SU-DHL-6 (cell line): ENCODE measurements at regions not wholly inside any gene's neighbourhood (a gene's known extent, or its start where the extent isn't known, plus 50 kb on each side); places are given as distances from the start of the nearest gene placed in this dataset.

Experiments
- H2AFZ ChIP-seq: fragments of 200-600 bp; sonication (generic); 2 replicates; pipeline ENCODE4 v1.6.1; 2014; ENCODE audit warnings: low read depth, mild to moderate bottlenecking, moderate library complexity, mixed read lengths, antibody characterized with exemption, low read length; ENCODE audit not compliant: severe bottlenecking
- H3F3A ChIP-seq: fragments of 200-600 bp; shearing (Covaris generic); 2 replicates; pipeline ENCODE4 v1.6.0; 2016; ENCODE audit warnings: antibody characterized with exemption, mild to moderate bottlenecking; ENCODE audit not compliant: insufficient read depth
- H3K27ac ChIP-seq: fragments of 200-600 bp; sonication (generic); 2 replicates; pipeline ENCODE4 v1.5.1; 2016; ENCODE audit warnings: low read depth, mild to moderate bottlenecking, low read length, moderate library complexity, mixed read lengths
- H3K27me3 ChIP-seq: fragments of 200-600 bp; sonication (generic), shearing (Covaris generic); 2 replicates; pipeline ENCODE4 v1.6.0; 2014; ENCODE audit warnings: mild to moderate bottlenecking, low read length
- H3K36me3 ChIP-seq: fragments of 200-600 bp; sonication (generic); 2 replicates; pipeline ENCODE4 v1.6.1; 2014; ENCODE audit warnings: mild to moderate bottlenecking, low read length, mixed read lengths
- H3K4me2 ChIP-seq: fragments of 300-600, 200-600 bp; shearing (Covaris generic), sonication (generic); 2 replicates; pipeline ENCODE4 v1.6.0; 2014; ENCODE audit warnings: low read length, low read depth, mild to moderate bottlenecking; ENCODE audit not compliant: poor library complexity, severe bottlenecking
- H3K4me3 ChIP-seq: fragments of 200-600 bp; sonication (generic); 2 replicates; pipeline ENCODE4 v1.5.1; 2014; ENCODE audit warnings: antibody characterized with exemption, low read length, mild to moderate bottlenecking, mixed read lengths; ENCODE audit not compliant: insufficient read depth, poor library complexity, severe bottlenecking
- H3K79me2 ChIP-seq: fragments of 200-600 bp; sonication (generic); 2 replicates; pipeline ENCODE4 v1.6.1; 2014; ENCODE audit warnings: mild to moderate bottlenecking, low read length, moderate library complexity; ENCODE audit not compliant: insufficient read depth
- H3K9ac ChIP-seq: fragments of 200-600 bp; sonication (generic); 2 replicates; pipeline ENCODE4 v1.7.0; 2014; ENCODE audit warnings: mild to moderate bottlenecking, low read length
- H3K9me2 ChIP-seq: fragments of 200-600 bp; sonication (generic); replicated peaks from 2 replicates; pipeline ENCODE4 v1.6.1; 2014; ENCODE audit warnings: low read length; ENCODE audit not compliant: insufficient read depth
- H3K9me3 ChIP-seq: fragments of 200-600 bp; sonication (generic); 2 replicates; pipeline ENCODE4 v1.6.1; 2014; ENCODE audit warnings: low read length, mixed read lengths; ENCODE audit not compliant: insufficient read depth
- H4K20me1 ChIP-seq: fragments of 200-600 bp; sonication (generic); 2 replicates; pipeline ENCODE4 v1.6.1; 2014; ENCODE audit warnings: low read depth, mild to moderate bottlenecking, antibody characterized with exemption, low read length, moderate library complexity, mixed read lengths
- EZH2phosphoT487 ChIP-seq: fragments of 200-600 bp; sonication (generic), shearing (Covaris generic); conservative IDR thresholded peaks from 2 replicates; pipeline ENCODE4 v1.6.1; 2018; ENCODE audit warnings: mild to moderate bottlenecking, antibody characterized with exemption, low read length, moderate library complexity, mixed read lengths
- TF ChIP-seq, protein P1 (sequence below): fragments of 200-600 bp; sonication (generic); IDR thresholded peaks from one replicate; pipeline ENCODE4 v1.5.1; 2017; ENCODE audit warnings: antibody characterized with exemption, mild to moderate bottlenecking, low read length, moderate library complexity; ENCODE audit not compliant: insufficient read depth, poor library complexity, severe bottlenecking

DNA sequence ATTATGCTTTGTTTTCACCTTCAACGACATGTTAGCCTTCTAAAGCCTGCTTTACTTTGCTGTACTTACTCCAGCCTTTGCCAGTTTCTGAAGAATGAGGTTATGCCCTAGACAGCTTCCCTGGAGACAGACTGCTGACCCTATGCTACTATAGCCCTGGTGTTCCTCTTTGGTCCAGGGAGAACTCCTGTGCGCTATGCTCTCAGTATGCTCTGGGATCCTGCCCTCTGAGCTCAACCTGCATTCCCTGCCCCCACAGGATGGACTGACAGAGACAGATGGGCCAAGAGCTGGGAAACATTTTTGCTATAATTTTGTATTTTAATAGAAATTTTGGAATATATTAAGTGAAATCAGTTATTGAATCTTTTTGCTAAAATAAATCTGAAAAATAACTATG, 425.9 kb downstream of the TMA16 start:
- H3K9me2 ChIP-seq: no peaks in the 10 kb centered on the region
- H3K36me3 ChIP-seq: no peaks in the 10 kb centered on the region
- H3K9ac ChIP-seq: no peak overlapping the region
- no peaks in the 10 kb centered on the region for H4K20me1 ChIP-seq
- H3K79me2 ChIP-seq: no peaks in the 10 kb centered on the region
- no peaks in the 10 kb centered on the region for H3K27me3 ChIP-seq
- H3K27ac ChIP-seq: no peak overlapping the region
- H3K4me2 ChIP-seq: no peak overlapping the region
- TF ChIP-seq, protein P1, sequence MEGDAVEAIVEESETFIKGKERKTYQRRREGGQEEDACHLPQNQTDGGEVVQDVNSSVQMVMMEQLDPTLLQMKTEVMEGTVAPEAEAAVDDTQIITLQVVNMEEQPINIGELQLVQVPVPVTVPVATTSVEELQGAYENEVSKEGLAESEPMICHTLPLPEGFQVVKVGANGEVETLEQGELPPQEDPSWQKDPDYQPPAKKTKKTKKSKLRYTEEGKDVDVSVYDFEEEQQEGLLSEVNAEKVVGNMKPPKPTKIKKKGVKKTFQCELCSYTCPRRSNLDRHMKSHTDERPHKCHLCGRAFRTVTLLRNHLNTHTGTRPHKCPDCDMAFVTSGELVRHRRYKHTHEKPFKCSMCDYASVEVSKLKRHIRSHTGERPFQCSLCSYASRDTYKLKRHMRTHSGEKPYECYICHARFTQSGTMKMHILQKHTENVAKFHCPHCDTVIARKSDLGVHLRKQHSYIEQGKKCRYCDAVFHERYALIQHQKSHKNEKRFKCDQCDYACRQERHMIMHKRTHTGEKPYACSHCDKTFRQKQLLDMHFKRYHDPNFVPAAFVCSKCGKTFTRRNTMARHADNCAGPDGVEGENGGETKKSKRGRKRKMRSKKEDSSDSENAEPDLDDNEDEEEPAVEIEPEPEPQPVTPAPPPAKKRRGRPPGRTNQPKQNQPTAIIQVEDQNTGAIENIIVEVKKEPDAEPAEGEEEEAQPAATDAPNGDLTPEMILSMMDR: no peak
- no peak for TF ChIP-seq EZH2phosphoT487
- H3K9me3 ChIP-seq: no peaks in the 10 kb centered on the region
- H2AFZ ChIP-seq: no peak overlapping the region
- H3K4me3 ChIP-seq: no peak overlapping the region
- no peaks in the 10 kb centered on the region for H3F3A ChIP-seq

DNA sequence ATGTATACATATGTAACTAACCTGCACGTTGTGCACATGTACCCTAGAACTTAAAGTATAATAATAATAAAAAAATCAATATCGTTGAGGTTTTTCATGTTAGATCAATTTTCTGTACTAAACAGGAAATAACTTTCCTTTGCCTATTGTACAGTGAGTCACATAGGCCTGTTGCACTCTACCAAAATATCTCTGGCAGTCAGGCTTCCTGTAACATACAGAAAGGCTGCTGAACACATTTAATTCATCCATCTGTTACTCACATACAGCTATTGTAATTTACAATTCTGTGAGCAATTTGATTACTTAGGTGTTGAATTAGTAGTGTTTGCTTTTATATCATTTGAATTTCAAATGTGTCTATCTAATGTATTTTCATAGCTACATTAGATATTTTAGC, 427.8 kb downstream of the TMA16 start:
- H3K27me3 ChIP-seq: no peaks in the 10 kb centered on the region
- H3K9me2 ChIP-seq: no peaks in the 10 kb centered on the region

DNA sequence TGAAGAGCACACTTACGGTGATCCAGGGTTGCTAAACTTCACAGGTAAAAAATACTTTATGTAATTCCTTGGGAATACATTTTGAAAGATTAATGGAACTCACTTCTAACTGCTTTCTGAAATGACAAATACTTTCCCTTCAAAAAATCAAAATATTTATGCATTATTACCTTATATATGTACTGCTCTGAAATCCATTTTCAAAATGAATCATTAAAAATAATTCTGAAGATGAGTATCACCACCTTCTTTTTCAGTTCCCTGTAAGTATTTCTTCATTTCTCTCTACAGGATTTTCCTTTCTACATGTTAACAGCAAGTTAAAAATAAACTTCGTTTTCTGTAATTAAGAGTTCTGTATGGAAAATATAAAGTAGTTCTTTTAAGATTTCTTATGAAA, 428.6 kb downstream of the TMA16 start:
- TF ChIP-seq EZH2phosphoT487: no peak
- TF ChIP-seq, protein P1: no peak
- H3K27ac ChIP-seq: no peak overlapping the region
- H3K9me2 ChIP-seq: no peaks in the 10 kb centered on the region
- no peaks in the 10 kb centered on the region for H3F3A ChIP-seq
- H3K79me2 ChIP-seq: no peaks in the 10 kb centered on the region
- no peak overlapping the region for H3K4me2 ChIP-seq
- H3K9ac ChIP-seq: no peak overlapping the region
- no peaks in the 10 kb centered on the region for H3K9me3 ChIP-seq
- no peaks in the 10 kb centered on the region for H3K36me3 ChIP-seq
- H4K20me1 ChIP-seq: no peaks in the 10 kb centered on the region
- H3K27me3 ChIP-seq: no peaks in the 10 kb centered on the region
- H3K4me3 ChIP-seq: no peak overlapping the region
- H2AFZ ChIP-seq: no peak overlapping the region

More for the DNA sequence above, 427.8 kb downstream of the TMA16 start:
- no peak overlapping the region for H3K4me3 ChIP-seq
- H3K9me3 ChIP-seq: no peaks in the 10 kb centered on the region
- TF ChIP-seq EZH2phosphoT487: no peak
- TF ChIP-seq, protein P1: no peak
- no peaks in the 10 kb centered on the region for H3F3A ChIP-seq
- no peak overlapping the region for H3K4me2 ChIP-seq
- no peaks in the 10 kb centered on the region for H3K79me2 ChIP-seq
- H4K20me1 ChIP-seq: no peaks in the 10 kb centered on the region
- no peak overlapping the region for H3K9ac ChIP-seq
- H3K27ac ChIP-seq: no peak overlapping the region
- no peak overlapping the region for H2AFZ ChIP-seq
- no peaks in the 10 kb centered on the region for H3K36me3 ChIP-seq

DNA sequence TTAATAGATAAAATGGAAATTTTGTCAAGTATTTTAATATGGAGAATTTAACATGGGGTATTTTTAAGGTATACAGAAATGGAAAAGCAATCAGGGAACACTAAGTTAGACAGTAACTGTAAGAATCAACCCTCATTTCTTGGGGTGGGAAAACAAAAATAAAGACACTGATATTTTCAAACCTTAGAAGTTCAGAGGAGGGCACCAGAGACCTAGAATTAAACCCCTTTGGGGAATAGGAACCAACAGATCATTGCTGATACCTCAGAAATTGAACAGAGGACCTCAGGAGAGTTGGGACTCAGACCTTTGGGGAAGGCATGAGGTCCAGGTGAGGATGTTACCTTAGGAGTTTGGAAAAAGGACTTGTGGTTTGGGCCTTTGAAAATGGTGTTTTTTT, 435.6 kb downstream of the TMA16 start:
- TF ChIP-seq, protein P1: no peak
- TF ChIP-seq EZH2phosphoT487: no peak
- Histone ChIP-seq H3K9me2 (no peaks in the 10 kb centered on the region), H3K9me3 (no peaks in the 10 kb centered on the region), H3F3A (no peaks in the 10 kb centered on the region), H4K20me1 (no peaks in the 10 kb centered on the region), H3K4me3 (no peak overlapping the region), H3K27ac (no peak overlapping the region), H3K36me3 (no peaks in the 10 kb centered on the region), H3K79me2 (no peaks in the 10 kb centered on the region), H2AFZ (no peak overlapping the region), H3K9ac (no peak overlapping the region), H3K27me3 (no peaks in the 10 kb centered on the region), H3K4me2 (no peak overlapping the region)
